GM21723 (cell line): ENCODE measurements at regions not wholly inside any gene's neighbourhood (a gene's known extent, or its start where the extent isn't known, plus 50 kb on each side); places are given as distances from the start of the nearest gene placed in this dataset.

Experiments used
- ATAC-seq: cut with Tn5 transposase; IDR thresholded peaks from one replicate; pipeline ENCODE4 v1.9.1; 2021; ENCODE audit warnings: mild to moderate bottlenecking, moderate library complexity; ENCODE audit not compliant: unreplicated experiment

DNA sequence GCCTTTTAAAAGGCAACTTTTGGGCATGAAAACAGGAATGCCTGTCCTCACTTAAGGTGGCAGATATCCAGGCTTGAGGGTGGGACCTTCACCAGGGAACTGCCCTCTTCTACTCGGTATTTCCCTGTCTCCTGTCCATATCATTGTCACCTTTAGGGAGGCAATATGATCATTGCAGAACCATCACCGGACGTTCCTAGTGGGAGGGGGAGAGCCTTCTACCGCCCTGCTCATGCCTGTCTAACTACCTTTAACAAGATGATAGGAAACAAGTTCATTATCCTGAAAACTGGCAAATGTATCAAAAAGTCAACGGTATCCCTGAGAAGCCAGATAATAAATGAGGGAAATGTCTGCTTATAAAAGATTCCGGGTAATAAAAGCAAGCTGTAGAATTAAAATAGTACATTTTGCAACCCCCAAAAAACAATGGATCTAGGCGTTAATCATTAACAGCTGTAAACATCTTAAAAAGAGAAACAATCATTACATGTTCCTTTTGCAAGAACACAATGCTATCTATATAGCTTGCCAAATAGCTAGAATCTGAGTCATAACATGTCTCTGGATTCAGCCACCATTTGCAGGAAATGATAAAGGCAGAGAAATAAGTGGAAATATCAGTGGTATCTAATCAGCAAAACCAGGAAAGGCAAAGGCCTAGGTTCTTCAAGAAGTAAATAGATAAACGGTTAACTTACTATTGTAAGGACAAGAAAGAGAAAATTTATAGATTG is 852.9 kb upstream of the ADGRL4 start:
- no peak for ATAC-seq

DNA sequence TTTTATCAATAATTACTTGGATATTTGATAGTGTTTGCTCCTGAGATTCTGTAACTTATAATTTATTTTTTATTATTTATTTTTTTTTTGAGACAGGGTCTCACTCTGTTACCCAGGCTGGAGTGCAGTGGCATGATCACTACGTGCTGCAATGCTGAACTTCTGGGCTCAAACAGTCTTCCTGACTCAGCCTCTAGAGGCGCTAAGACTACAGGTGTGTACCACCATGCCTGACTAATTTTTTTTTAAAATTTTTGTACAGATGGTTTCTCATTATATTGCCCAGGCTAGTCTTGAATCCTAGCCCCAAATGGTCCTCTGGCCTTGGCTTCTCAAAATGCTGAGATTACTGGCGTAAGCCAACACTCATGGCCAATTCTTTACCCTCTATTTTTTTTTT is 845.5 kb upstream of the ADGRL4 start:
- ATAC-seq: no peak

DNA sequence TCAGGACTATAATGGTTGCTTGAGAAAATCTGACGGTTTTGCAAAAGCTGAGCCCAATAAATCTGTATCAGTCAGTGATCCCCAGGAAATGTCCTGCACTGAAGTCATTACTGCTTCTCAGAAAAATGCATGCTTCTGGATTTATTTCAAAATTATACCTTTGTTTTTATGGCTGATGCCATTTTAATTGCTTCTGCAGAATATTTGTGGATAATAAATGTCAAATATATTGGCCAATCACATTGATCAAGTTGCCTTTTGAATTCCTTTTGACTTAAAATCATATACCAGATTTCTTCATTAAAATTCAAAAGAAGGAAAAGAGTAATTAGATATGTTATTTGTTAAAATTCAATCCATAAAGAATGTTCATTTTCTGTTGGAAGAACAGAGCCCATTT is 842.9 kb upstream of the ADGRL4 start:
- no peak for ATAC-seq

DNA sequence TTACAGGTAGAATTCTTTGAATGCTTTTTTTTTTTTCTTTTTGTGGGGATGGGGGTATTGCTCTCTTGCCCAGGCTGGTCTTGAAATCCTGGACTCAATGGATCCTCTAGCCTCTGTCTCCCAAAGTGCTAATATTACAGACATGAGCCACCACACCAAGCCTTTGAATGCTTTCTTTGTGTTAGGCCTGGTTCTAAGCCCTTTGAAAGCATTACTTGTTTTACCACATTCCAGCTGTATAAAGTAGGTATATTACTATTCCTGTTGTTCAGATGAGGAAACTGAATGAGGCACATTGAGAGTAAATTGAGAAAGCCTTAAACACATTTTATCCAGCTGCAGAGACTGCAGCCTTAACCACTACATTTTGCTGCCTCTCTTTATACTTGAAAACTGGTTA is 841.8 kb upstream of the ADGRL4 start:
- ATAC-seq: no peak

DNA sequence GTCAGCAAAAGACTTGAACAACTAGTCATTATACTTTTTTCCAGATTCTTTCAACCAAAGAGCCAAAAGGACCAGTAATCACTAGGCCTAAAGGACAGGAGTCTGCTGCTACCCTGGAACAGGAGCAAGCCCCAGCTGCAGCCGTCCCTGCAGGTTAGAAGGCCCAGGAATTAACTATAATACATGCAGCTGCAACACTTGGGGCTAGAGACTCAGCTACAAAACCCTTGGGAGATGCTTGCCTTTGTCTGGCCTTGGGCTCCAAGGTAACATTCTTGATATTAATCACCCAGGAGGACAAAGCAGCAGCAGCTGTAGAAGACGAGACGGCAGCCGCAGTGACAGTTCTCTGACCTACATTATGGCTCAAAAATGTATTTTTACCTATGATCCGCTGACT is 841.2 kb upstream of the ADGRL4 start:
- no peak for ATAC-seq

DNA sequence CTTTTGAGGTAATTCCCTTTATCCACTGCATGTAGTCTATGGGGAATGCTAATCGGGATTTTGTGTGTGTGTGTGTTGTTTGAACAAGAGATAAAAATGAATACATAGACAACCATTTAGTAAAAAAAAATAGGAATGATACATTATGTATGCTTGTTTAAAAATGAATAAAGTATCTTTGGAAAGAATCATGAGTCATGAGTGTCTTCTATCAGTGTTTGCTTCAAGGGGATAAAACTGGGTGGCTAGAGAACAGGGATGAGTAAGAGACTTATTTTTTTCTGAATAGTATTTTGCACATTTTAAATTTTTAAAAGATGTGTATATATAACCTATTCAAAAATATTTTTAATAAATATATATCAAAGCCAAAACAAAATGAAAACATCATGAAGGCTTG is 839.4 kb upstream of the ADGRL4 start:
- ATAC-seq: no peak

DNA sequence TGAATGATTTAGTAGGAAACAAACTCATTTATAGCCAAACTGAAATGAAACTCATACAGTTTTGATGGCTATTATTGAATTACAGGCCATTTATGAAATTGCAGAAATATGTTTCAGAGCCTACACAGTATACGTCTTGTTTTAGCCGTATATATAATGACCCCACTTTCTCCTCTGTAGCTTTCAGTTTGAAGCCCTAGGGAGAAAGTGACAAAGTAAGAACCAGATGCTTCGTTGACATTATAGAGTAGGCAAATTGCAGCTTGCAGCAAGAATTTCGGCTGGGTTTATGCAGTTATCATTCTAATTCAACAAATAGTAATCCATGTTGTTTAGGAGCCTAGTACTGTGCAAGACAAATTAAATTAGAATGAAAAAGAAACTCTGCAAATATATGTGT is 836.3 kb upstream of the ADGRL4 start:
- ATAC-seq: no peak

DNA sequence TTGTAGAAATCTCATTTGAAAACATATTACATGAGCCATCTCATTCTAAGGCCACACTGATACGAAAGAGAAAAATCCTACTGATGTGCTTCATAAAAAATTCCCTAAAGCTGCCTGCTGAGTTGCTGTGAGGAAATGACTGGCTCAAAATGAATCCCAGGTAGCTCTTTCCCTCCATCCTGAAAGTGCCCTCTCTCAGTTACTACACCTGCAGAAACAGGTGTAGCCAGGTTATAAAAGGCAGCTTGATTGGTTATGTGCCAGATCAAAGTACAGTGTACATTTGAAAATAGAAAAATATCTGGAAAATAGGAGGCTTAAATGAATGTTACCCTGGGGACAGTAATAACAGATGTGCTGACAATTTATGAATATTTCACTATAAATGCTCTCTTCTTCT is 833.4 kb upstream of the ADGRL4 start:
- ATAC-seq: no peak

DNA sequence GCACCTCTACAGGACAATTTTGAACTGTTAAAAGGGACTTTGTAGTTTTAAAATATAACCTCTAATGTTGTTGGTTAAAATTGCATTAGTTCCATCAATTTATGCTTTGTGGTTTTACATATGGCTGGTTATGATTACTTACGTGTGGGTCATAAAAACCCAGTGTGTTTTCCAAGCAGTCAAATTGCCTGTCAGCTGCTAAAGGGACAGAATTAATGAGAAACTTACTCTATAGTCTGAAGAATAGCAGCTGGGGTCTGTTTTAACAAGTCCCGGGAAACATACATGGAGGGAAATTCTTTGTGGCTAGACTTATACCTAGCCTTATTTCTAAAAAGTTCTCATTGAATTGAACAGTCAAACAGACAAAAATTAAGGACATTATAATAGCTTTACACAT is 820.9 kb upstream of the ADGRL4 start:
- ATAC-seq: no peak

DNA sequence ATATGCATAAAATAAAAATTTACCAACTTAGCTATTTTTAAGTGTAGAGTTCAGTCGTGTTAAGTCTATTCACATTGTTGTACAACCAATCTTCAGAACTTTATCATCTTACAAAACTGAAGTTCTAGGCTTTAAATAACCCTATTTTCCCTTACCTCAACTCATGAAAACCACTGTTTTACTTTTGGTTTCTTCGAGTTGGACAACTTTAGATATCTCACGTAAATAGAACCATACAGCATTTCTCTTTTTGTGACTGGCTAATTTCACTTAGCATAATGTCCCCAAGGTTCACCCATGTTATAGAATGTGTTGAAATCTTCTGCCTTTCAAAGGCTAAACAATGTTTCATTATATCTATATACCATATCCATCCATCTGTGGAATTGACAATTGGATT is 819.0 kb upstream of the ADGRL4 start:
- ATAC-seq: no peak

DNA sequence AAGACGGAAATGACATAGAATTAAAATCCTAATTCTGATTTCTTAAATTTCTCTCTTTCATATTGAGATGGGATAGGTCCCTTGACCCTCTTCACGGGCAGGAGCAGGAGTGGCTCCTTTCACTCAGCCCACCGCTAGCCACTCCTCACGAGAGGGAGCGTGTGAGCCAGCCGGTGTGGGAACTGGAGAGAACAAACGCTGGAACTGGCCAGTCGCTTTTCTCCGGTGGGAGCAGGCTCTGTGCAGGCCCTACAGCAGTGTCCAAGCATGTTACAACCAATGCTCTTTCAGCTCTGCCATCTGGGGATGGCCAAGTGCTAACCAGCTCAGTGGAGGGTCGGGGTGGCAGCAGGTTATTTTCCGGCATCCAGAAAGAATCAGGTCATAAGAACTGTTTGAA is 815.5 kb upstream of the ADGRL4 start:
- no peak for ATAC-seq

DNA sequence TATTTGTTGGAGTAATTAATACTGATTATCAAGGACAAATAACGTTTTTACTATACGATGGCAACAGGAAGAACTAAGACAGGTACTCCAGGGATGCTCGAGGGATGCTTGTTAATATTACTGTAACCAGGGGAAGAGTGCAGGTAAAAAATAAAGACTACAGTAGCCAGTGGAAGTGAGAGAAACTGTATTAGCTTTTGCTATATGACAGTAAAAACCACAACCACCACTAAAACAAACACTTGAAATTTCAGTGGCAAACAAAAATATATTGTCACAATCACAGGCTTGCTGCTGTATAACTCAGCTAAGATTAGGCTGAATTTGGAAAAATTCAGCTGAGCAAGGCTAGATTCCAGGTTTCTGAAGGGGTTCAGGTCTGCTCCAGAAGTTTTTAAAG is 812.6 kb upstream of the ADGRL4 start:
- no peak for ATAC-seq

DNA sequence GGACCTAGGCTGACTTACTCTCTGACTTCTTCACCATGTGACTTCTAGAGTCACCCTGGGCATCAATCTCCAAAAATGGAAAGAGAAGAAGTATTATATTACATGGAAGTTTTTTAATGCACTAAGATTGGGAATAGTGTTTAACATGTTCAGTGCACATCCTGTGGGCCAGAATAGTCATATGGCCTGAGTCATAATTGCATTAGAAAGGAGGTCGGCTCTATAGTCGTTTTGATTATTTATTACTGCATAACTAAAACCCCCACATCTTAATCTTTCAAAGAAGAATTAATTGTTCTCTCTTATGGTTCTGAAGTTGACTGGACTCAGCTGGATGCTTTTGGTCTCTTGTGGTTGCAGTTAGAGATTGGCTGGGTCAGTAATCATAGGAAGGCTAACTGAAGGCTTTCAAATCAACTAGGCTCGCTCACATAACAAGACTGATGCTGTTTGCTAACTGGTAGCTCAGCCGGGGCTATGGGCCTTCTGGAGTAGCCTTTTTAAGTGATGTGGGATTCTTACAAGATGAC is 810.6 kb upstream of the ADGRL4 start:
- ATAC-seq: no peak

DNA sequence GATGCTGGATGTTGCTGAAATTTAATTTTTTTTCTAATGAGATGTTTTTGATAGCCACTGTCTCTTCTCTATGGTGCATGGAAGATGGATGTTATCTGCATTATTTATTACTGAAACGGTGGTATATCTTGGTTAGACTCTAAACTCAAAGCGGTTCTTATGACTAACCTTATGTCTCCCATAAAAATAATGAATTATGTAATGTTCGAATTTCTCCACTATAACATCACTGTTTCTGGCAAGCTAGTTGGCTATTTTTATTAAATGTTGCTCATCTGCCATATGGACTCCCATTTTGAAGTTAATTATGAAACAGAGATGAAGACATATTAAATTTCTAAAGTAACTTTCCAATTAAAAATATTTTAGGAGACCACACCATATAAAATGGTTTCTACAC is 808.6 kb upstream of the ADGRL4 start:
- ATAC-seq: no peak

DNA sequence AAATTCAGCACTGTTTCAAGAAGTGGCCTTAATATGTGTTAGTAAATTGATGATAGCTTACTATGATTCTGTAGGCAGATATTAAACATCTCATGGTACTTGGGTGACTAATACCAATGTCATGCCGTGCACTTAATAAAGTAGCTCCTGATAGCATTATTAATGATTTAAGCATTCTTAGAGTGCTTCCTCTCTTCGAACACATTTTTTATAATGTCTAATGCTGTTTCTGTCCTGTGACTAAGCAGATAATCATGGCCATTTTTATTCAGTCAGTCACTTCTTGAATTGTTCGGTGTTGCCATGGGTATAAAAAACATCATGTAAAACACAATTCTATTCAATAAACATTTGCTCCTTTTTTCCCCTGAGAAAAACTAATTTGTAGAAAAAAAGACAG is 804.6 kb upstream of the ADGRL4 start:
- ATAC-seq: no peak

DNA sequence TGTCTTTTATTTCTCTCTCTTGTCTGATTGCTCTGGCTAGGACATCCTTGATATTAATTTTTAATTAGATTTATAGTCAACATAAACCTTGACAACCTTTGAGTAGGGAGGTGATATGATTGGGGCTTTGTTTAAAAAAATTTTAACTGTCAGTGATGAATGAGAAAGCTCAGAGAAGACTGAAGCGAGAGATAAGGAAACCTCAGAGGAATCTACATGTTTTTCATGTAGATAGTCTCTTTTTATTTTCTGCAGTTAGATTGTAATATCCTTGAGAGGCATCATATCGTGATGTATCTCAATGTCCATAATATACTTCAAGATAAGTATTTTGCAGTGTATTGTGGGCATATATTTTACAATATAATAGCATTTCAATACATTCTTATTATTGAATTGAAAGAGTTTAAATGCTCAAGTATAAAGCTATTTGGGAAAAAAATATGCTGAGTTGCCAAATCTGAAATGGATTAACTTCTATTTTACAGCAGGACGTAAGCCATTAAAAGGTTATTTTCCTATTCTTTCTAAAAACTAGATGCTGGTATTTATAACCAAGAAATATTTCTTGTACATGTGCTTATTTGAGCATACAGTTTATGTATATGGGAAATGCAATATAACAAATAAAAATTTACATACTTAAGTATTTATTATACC is 802.4 kb upstream of the ADGRL4 start:
- ATAC-seq: no peak

DNA sequence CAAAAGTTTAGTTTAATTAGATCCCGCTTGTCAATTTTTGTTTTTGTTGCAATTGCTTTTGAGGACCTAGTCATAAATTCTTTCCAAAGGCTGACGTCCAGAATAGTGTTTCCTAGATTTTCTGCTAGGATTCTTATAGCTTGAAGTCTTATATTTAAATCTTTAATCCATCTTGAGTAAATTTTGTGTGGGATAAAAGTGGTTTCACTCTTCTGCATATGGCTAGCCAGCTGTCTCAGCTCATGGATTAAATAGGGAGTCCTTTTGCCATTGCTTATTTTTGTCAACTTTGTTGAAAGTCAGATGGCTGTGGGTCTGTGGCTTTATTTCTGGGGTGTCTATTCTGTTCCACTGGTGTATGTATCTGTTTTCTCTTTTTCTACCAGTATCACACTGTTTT is 801.3 kb upstream of the ADGRL4 start:
- ATAC-seq: no peak

DNA sequence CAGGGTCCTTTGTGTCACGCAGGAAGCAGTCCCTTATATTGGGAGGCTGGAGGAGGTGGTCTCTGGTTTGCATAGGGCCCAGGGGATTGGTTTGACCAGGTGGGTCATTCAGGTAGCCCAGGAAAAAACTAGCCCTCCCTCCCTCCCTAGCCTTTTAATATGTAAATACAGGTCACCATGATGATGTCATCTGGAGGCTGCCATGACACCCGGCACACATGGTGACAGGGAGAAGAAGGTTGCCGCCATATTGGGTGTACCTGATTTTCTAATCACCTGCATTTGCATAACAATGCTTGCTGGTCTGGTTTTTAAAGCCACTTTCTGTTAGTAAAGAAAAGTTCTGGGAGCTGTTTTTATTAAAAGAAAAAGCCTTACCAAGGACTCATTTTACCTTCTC is 791.0 kb upstream of the ADGRL4 start:
- ATAC-seq: no peak

DNA sequence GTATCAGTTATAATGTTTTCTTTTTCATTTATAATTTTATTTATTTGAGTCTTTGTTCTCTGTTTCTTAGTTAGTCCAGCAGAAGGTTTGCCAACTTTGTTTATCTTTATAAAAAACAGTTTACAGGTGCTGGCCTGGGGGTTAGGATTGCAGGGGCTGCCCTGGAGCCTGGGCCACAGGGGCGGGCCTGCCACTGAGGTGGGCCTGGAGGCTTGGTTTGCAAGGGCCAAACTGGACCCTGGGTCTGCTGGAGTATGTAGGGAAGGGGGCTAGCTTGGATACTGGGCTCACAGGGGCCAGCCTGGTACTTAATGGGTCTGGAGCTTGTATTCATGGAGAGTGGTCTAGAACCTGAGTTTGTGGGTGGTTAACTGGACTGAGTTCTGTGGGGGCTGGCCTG is 789.9 kb upstream of the ADGRL4 start:
- ATAC-seq: no peak

DNA sequence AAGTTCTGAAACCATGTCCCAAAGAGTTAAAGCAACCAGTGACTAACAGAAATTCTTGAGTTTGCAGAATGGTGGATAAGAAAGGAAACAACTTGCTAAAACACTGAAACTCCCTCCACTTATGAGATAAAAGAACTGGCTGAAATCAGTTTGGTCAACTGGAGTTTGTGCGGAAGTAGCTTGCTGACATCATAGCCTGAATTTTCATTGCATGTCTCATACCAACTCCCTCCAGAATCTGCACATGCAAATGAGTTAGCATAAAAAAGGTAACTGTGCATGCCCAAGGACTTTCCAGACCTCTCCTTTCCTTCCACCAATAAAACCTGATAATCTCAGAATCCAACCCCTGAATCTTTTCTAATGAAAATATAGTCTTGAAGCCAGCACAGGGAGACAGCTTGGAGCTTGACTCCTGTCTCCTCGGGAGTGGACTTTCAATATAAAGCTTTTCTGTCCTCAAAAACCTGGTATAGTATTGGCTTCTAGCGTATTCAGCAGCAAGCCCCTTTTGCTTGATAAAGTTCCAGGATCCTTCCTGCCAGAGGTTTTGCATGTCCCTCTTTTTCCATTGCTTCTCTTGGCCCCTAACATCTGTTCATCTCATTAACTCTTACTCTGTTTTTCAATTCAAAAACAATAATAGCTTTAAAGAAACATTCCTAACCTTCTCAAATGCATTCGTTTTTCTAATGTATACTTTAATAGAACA is 785.8 kb upstream of the ADGRL4 start:
- no peak for ATAC-seq

DNA sequence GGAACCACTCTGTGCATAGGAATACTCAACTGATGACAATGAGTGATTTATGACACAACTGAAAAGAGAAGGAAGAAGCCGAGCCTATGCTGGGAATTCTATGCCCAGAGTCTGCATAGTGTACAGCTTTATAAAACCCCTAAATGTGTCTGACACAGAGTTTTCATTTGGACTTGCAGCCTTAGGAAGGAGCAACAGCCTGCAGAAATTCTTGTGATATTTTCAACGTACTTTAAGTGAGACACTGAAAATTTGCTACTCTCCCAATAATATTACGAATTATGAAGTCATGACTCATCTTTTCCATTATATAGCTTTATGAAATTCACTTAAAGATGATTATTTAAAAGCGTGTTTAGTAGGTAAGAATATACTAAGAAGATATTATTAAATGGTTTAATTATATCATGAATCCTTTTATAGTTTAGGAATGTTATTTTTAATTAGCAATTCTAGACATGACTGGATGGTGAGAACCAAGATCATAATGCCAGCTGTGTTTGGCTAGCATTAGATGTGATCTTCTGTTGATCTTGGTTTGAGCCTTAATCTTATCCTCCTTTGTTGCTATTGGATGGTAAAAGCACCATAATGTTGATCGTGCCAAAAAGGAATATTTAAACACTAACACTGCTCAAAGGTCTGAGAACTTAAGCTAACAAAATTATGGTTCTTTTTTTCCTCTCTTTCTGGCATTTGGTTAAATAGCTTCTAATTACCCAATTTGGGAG is 785.1 kb upstream of the ADGRL4 start:
- no peak for ATAC-seq
